ENCODE measurements at regions not wholly inside any gene's neighbourhood (a gene's known extent, or its start where the extent isn't known, plus 50 kb on each side); places are given as distances from the start of the nearest gene placed in this dataset.

DNA sequence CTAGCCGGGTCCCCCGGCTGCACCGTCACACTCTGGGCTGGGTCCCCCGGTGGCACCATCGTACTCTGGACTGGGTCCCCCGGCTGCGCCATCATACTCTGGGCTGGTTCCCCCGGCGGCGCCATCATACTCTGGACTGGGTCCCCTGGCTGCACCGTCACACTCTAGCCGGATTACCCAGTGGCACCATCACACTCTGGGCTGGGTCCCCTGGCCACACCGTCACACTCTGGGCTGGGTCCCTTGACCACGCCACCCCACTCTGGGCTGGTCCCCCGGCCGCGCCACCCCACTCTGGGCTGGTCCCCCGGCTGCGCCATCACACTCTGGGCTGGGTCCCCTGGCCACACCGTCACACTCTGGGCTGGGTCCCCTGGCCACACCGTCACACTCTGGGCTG lies 653.8 kb upstream of the ID2 start:
- Histone ChIP-seq H3K79me2 (ENCODE audit: insufficient read depth, low read length) (no peaks in the 10 kb centered on the region), H3K27me3 (ENCODE audit: insufficient read depth, low read length, poor library complexity, severe bottlenecking) (no peaks in the 10 kb centered on the region), H3K9me3 (ENCODE audit: insufficient read depth, low read depth, low read length) (no peaks in the 10 kb centered on the region), H2AFZ (ENCODE audit: low read length) (no peak overlapping the region), H3K4me1 (ENCODE audit: insufficient read depth, low read length, poor library complexity, severe bottlenecking) (peaks cover 4% of the 10 kb centered on the region), H3K9me2 (replicated peaks; ENCODE audit: low read depth, low read length) (no peaks in the 10 kb centered on the region), H3K36me3 (ENCODE audit: insufficient read depth, low read length) (no peaks in the 10 kb centered on the region), H3K9ac (ENCODE audit: low read depth, low read length, poor library complexity, severe bottlenecking) (no peak overlapping the region), H3K4me2 (ENCODE audit: low read depth, low read length, poor library complexity, severe bottlenecking) (no peak overlapping the region), H3F3A (ENCODE audit: low read depth) (no peaks in the 10 kb centered on the region), H3K4me3 (ENCODE audit: low read length, poor library complexity, severe bottlenecking) (no peak overlapping the region), H4K20me1 (ENCODE audit: insufficient read depth, low read length, poor library complexity, severe bottlenecking) (no peaks in the 10 kb centered on the region)
- TF ChIP-seq EZH2phosphoT487 (IDR thresholded peaks at IDR 0.05; ENCODE audit: borderline replicate concordance) = no peak
- TF ChIP-seq, protein P1, sequence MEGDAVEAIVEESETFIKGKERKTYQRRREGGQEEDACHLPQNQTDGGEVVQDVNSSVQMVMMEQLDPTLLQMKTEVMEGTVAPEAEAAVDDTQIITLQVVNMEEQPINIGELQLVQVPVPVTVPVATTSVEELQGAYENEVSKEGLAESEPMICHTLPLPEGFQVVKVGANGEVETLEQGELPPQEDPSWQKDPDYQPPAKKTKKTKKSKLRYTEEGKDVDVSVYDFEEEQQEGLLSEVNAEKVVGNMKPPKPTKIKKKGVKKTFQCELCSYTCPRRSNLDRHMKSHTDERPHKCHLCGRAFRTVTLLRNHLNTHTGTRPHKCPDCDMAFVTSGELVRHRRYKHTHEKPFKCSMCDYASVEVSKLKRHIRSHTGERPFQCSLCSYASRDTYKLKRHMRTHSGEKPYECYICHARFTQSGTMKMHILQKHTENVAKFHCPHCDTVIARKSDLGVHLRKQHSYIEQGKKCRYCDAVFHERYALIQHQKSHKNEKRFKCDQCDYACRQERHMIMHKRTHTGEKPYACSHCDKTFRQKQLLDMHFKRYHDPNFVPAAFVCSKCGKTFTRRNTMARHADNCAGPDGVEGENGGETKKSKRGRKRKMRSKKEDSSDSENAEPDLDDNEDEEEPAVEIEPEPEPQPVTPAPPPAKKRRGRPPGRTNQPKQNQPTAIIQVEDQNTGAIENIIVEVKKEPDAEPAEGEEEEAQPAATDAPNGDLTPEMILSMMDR (conservative IDR thresholded peaks at IDR 0.05; ENCODE audit: low read length) = no peak

GRCh38 chr2:8028436-8028835 lies 653.4 kb upstream of the ID2 start:
- Histone ChIP-seq H3K9ac (ENCODE audit: low read depth, low read length, poor library complexity, severe bottlenecking) (no peak overlapping the region), H3K79me2 (ENCODE audit: insufficient read depth, low read length) (no peaks in the 10 kb centered on the region), H3K9me3 (ENCODE audit: insufficient read depth, low read depth, low read length) (no peaks in the 10 kb centered on the region), H4K20me1 (ENCODE audit: insufficient read depth, low read length, poor library complexity, severe bottlenecking) (no peaks in the 10 kb centered on the region), H2AFZ (ENCODE audit: low read length) (no peak overlapping the region), H3K4me2 (ENCODE audit: low read depth, low read length, poor library complexity, severe bottlenecking) (no peak overlapping the region), H3F3A (ENCODE audit: low read depth) (no peaks in the 10 kb centered on the region), H3K4me3 (ENCODE audit: low read length, poor library complexity, severe bottlenecking) (no peak overlapping the region), H3K27me3 (ENCODE audit: insufficient read depth, low read length, poor library complexity, severe bottlenecking) (no peaks in the 10 kb centered on the region), H3K4me1 (ENCODE audit: insufficient read depth, low read length, poor library complexity, severe bottlenecking) (peaks cover under 1% of the 10 kb centered on the region), H3K36me3 (ENCODE audit: insufficient read depth, low read length) (no peaks in the 10 kb centered on the region), H3K9me2 (replicated peaks; ENCODE audit: low read depth, low read length) (no peaks in the 10 kb centered on the region)
- TF ChIP-seq, protein P1 (conservative IDR thresholded peaks at IDR 0.05; ENCODE audit: low read length) = no peak
- no peak for TF ChIP-seq EZH2phosphoT487 (IDR thresholded peaks at IDR 0.05; ENCODE audit: borderline replicate concordance)

DNA sequence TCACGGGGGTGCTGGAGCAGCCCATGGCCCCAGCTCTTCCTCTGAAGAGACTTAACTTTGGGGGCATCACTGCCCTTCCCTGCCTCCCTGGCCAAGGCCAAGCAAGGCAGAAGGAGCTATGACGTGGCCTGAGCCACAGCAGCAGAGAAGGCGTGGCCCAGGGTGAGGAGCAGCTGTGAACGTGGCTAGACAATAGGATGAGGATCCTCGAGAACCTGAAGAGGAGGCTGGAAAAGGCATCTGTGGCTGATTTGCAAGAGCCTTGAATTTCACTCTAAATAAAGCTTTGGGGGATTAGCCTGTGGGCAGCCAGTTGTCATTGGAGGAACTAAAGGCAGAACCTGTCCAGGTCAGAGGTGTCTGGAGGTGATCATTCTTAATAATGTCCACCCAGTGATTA lies 652.9 kb upstream of the ID2 start:
- Histone ChIP-seq H3K9ac (ENCODE audit: low read depth, low read length, poor library complexity, severe bottlenecking) (no peak overlapping the region), H3K4me1 (ENCODE audit: insufficient read depth, low read length, poor library complexity, severe bottlenecking) (no peaks in the 10 kb centered on the region), H2AFZ (ENCODE audit: low read length) (no peak overlapping the region), H3K27me3 (ENCODE audit: insufficient read depth, low read length, poor library complexity, severe bottlenecking) (no peaks in the 10 kb centered on the region), H3K4me3 (ENCODE audit: low read length, poor library complexity, severe bottlenecking) (no peak overlapping the region), H4K20me1 (ENCODE audit: insufficient read depth, low read length, poor library complexity, severe bottlenecking) (no peaks in the 10 kb centered on the region), H3K9me3 (ENCODE audit: insufficient read depth, low read depth, low read length) (no peaks in the 10 kb centered on the region), H3K36me3 (ENCODE audit: insufficient read depth, low read length) (no peaks in the 10 kb centered on the region), H3K9me2 (replicated peaks; ENCODE audit: low read depth, low read length) (no peaks in the 10 kb centered on the region), H3K4me2 (ENCODE audit: low read depth, low read length, poor library complexity, severe bottlenecking) (no peak overlapping the region), H3F3A (ENCODE audit: low read depth) (no peaks in the 10 kb centered on the region), H3K79me2 (ENCODE audit: insufficient read depth, low read length) (no peaks in the 10 kb centered on the region)
- no peak for TF ChIP-seq EZH2phosphoT487 (IDR thresholded peaks at IDR 0.05; ENCODE audit: borderline replicate concordance)
- TF ChIP-seq, protein P1 (conservative IDR thresholded peaks at IDR 0.05; ENCODE audit: low read length) = no peak

Data from Loucy (cell line).